GM12874 (cell line): ENCODE measurements at regions not wholly inside any gene's neighbourhood (a gene's known extent, or its start where the extent isn't known, plus 50 kb on each side); places are given as distances from the start of the nearest gene placed in this dataset.

Experiments
- CTCF ChIP-seq: IDR thresholded peaks from 2 replicates; pipeline ENCODE4 v1.5.1; 2011; ENCODE audit warnings: low read depth, mild to moderate bottlenecking, control low read depth, low read length, moderate library complexity; ENCODE audit not compliant: insufficient read depth

DNA sequence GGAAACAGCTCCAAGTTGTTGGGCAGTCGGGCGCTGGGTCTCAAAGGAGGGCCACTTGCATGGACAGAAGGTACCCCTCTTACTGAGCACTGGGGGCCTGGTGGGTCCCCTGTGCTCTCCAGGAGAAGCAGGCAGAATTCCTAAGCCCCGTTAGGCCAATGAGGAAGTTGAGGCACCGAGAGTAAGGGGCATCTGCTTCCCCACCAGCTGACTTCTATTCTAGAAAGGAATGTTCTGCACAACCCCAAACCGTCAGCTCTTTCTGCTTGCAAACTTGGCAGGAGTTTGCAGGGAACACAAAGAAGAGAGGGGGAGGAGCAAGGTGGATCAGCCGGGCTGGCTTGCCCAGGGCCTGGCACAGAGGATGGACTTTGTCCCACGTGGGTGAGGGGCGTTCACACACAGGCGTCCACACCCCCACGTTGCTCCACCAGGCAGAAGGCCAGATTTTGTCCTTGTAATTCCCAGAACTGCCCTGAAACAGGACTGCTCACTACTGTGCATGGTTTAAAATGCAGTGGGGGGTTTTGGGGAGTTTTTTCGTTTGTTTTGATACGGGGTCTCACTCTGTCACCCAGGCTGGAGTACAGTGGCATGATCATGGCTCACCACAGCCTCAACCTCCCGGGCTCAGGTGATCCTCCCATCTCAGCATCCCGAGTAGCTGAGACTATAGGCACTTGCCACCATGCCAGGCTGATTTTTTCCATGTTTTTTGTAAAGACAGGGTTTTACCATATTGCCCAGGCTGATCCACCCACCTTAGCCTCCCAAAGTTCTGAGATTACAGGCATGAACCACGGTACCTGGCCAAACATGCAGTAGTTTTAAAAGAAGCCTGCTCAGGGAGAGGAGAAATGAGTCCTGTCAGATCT lies 93.3 kb downstream of the SNX5 start:
- no peak for TF ChIP-seq CTCF

DNA sequence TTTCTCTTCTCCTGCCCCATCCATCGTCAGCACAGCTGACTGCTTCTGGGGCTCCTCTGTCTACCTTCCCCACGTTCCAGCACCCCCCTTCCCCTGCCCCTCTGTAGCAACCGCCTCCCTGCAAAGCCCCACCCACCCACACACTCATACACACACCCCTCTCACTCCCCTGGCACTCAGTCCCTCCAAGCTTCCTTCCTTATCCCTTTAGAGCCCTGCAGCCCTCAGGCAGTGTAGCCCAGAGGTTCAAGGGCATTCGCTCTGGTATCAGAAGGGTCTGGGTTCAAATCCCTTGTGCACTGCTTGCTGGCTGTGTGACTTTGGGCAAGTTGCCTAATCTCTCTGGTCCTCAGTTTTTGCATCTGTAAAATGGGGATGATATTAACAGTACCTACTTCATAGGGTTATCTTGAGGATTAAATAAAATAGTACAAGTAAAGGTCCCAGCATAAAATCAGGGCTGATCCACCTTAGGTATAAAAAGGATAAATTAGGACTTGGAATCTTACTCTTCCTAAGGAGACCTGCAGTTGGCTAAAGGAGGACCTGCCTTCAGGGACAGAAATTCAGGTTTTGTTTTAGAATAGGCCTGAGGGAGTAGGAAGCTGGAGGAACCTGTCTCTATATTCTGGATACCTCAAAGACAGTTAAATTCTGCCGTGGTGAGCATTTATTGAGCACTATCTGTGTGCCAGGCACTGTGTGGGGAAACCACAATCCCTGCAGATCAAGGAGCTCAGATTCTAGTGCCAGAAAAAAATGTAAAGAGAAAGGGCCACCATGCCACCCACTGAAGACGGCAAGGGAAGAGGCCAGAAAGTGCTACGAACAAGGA lies 94.1 kb downstream of the SNX5 start:
- no peak for TF ChIP-seq CTCF

DNA sequence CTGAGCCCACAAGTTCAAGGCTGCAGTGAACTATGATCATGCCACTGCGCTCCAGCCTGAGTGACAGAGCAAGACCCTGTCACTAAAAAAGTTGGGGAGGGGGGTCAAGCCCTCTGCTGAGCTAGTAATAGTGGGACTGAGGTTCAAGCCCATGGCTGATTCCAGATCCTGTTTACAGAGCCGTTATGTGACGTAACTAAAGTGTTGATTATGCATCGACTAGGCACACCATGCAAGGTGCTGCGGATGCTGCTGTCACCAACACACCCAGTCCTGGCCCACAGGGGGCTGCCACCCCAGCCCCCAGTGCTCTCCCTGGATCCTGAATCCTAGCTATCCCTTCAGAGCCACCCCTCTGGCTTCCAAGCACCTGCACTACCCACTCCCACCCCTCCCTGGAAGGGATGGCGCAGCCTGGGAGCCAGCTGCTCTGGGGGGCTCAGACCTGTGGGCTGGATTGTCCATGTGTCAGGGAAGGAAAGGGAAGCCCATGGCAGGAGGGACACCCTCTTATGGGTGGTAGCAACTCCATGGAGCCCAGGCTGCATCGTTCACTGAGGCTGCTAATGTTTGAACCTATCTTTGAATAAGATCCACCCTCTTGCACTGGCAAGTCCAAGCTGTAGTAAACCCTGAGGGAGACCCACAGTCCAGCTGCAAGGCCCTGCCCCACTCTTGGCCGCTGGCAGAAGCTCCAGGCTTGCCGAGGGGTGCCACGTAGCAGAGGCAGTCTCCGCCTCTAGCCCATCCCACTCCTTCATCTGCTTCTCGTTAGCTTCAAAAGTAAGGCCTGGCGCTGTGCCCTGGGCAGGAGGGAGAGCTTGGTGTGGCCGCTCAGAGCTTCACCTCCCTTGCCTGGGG lies 95.0 kb downstream of the SNX5 start:
- TF ChIP-seq CTCF = no peak

GRCh38 chr20:17872959-17873358 lies 95.6 kb downstream of the SNX5 start:
- TF ChIP-seq CTCF = no peak

GRCh38 chr20:17872434-17872833 lies 96.2 kb downstream of the SNX5 start:
- TF ChIP-seq CTCF = no peak

- TF ChIP-seq CTCF = no peak
These were observed 96.7 kb downstream of the SNX5 start for GRCh38 chr20:17871886-17872285.
